AG20443 (cell line): ENCODE measurements at regions not wholly inside any gene's neighbourhood (a gene's known extent, or its start where the extent isn't known, plus 50 kb on each side); places are given as distances from the start of the nearest gene placed in this dataset.
"Not testable (repeated sequence)": the region's sequence is repeated elsewhere in the genome, so short reads cannot be mapped to it uniquely, and the experiment has no call there.

ENCODE experiments used
- DNase-seq: peaks from one replicate; pipeline ENCODE4 v3.0.0; 2012; ENCODE audit warnings: low spot score, mixed read lengths

DNA sequence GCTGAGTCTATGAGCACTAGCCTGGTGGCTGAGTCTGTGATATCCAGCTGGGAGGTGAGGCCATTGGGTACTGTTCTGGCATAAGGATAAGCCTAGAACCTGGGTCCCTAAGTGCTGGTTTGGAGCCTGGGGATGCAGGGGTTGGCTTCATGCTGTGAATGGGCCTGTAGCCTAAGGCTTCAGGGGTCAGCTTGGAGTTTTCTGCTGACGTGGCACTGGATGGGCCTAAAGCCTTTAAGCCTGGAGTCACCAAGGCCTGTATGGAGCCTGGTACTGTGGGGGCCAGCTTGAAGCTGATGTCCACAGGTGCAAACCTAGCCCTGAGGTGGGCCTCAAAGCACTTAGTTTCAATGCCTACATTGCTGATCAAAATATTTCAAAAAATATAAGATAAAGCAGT is 979.6 kb upstream of the POU3F4 start:
- DNase-seq: no peak

DNA sequence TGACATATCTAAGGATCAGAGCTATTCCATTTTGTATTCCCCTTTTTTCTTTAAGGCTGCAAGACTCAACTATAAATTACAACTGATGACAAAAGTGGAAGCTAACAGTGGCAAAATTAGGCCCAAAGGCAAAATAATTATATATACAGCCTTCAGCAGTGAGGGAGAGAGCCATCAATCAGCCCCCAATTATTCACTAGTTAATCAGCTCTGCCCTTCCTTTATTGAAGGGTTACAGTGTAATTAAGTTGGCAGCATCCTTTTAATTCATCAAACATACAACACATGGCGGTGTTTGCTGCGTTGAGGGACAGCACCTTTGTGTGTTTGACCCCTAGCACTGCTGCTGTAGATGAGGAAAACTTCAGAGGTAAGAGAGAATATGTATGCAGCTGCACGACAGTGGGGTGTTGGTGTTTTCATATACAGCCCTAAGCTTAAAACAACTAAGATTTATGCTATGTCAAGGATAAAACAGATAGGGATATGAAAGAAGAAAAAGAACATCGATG is 973.9 kb upstream of the POU3F4 start:
- DNase-seq: no peak

DNA sequence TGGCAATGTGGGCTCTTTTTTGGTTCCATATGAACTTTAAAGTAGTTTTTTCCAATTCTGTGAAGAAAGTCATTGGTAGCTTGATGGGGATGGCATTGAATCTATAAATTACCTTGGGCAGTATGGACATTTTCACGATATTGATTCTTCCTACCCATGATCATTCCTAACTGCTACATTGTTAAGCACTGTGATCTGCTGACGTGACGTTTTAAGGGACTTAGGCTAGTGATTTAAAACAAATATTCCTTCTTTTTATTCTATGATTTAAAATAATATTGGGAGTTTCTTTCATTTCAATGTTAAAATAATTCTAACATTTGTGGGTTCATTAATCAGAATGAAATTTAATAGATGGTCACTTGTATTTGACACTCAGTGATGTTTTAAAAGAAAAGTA is 970.9 kb upstream of the POU3F4 start:
- not testable (repeated sequence) for DNase-seq

DNA sequence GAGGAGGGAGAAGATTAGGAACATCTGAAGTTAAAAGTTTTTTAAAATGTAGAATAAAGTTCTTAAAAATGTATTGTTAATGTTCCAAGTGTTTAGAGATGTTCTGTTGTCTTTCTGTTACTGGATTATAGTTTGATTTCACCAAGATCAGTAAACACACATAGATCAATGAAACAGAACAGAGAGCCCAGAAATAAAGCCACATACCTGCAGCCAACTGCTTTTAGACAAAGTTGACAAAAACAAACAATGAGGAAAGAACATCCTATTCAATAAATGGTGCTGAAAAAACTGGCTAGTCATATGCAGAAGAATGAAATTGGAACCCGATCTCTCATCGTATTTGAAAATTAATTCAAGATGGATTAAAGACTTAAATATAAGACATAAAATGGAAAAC is 966.3 kb upstream of the POU3F4 start:
- DNase-seq: no peak

DNA sequence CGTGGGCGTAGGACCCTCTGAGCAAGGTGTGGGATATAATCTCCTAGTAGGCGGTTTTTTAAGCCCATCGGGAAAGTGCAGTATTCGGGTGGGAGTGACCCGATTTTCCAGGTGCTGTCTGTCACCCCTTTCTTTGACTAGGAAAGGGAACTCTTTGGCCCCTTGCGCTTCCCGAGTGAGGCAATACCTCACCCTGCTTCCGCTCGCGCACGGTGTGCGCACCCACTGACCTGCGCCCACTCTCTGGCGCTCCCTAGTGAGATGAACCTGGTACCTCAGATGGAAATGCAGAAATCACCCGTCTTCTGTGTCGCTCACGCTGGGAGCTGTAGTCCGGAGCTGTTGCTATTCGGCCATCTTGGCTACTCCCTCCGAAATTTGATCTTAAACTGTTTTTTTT is 955.9 kb upstream of the POU3F4 start:
- not testable (repeated sequence) for DNase-seq

DNA sequence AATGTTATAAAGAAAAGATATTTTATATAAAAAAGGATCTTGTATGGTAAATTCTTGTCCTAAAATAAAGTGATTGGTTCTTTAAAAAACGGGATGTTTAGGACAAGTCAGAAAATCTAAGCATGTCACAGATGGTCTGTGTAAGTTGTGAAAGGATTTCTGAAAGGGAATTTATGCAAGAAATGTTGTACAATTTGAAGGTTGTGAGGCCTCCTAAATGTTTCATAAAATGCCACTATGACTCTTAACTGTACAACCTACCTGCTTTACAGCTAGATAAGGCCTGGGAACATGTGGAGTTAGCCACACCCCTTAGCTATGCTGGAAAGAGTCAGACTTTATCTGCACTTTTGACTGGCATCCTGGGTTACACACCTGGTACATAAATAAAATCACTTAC is 951.5 kb upstream of the POU3F4 start:
- no peak for DNase-seq

DNA sequence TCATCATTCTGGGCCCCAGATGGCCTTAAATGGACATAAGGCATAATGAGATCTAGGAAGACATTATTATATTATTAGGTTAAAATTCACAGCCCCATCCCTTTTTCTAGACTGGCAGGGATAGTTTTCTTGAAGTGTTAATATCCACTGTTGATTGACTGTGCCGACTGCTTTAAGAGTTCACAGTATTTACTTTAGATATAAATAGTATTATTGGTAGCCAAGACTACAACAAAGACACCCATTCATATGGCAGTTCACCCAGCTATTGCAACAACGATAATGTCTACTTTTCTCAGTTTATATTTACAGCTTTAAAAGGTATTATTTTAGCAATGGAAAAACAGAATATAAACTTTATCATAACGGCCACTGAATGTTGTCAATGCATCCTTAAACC is 922.2 kb upstream of the POU3F4 start:
- no peak for DNase-seq

DNA sequence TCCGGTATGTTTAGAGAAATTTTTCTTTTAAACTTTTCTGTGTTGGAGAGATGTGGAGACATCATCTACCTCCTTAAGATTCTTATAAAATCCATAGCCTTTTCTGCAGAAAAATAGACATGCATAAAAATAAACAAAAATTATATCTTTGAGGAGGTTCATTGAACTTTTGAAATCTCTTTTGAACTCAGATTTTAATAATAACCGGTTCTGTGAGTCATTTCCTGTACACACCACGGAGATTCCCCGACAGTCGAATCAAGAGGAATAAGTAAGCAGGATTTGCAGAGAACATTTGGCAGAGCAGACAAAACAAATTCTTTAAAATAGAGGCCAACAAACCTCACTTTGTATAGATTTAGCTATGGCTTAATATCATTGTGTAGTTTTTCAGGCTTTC is 918.7 kb upstream of the POU3F4 start:
- DNase-seq: no peak

DNA sequence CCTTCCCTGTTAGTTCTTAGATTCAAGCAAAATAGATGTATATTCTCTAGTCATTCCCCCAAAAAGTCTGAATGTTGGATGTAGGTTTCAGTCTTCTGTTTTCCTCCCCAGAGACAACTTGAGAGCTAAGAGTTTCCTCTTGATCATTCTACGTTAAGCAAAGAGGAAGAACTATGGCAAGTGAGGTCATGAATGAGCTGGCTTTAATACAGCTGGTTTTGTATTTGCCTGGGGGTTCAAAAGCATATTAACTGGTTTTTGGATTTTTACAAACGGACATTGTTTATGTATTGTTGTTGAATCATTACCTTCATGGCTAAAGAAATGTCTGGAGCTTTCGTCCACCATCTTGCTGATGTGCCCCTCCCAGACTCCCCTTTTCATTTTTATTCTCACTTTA is 916.7 kb upstream of the POU3F4 start:
- DNase-seq: no peak

DNA sequence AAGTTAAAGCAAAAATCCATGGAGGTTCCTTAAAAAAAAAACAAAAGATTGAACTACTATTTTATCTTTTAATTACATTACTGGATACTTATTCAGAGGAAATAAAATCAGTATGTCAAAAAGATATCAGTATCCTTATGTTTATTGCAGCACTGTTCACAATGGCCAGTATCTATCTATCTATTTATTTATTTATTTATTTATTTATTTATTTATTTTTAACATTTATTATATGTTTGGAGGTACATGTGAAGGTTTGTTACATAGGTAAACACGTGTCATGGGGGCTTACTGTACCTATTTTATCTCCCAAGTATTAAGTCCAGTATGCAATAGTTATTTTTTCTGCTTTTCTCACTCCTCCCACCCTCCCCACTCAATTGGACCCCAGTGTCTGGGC is 881.1 kb upstream of the POU3F4 start:
- DNase-seq: no peak

DNA sequence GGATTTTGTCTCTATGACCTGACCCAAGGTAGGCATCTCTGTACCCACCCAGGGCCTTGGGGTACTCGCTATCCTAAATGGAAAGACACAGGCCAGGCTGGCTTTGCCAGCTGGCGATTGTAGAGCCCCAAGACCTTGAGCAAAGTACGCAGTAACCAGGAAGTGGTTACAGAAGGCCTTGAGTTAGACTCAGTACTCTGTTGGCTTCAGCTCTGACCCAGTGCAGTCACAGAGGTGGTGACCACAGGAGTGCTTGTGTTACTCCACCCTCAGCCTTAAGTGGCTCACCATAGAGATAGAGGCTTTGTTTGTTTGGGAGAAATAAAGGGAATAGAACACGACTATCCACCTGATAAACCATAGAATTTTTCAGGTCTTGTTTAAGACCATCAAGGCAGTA is 880.5 kb upstream of the POU3F4 start:
- no peak for DNase-seq

DNA sequence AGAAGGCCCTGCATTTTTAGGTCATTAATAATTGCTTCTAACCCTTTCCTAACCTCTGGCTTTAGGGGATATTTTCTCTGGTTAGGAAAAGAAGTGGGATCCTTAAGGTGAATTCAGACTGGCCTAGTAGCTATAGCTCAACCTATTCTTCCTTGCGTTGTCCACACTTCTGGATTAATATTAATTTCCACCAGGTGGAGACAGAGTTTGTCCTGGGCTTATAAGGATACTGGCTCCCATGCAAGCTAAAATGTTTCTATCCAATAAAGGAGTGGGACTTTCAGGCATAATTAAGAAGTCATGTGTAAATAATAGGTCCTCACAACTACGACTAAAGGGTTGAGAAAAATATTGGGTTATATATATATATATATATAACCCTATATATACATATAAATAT is 860.0 kb upstream of the POU3F4 start:
- no peak for DNase-seq

DNA sequence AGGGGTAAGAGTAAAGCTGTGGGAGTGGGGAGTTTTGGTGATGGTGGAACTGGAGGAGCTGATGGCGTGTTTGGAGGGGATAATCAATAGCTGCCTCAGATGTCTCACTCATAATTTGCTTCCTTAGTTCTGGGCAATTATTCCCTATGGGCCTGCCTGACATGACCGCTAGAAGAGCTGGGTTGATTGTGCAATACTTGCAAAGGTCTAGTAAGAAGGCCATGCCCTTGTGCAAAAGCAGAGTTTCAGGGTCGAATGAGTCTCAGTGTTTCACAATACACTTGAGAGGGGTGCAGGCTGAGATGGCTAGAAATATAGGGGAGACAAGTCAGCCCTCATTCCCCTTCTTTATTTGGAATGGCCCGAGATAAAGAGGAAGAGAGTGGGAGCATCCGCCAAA is 858.4 kb upstream of the POU3F4 start:
- no peak for DNase-seq

DNA sequence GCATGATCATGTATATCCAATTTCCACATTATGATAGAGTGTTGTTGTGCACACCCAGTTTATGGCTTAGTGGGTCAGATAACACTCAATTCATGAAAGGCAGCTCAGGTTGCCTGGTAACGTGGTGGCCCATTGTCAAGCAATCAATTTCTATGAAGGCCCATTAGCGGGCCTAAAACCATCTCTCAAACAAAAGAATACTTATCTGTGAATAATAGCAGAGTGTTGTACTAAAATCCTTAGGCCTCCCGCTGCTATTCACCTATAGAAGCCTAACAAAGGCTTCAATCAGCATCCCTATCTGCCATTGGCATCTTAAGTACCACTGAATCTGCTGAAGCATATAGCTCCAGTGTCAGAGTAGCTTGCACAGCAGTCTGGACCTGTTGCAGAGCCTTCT is 849.6 kb upstream of the POU3F4 start:
- DNase-seq: no peak

DNA sequence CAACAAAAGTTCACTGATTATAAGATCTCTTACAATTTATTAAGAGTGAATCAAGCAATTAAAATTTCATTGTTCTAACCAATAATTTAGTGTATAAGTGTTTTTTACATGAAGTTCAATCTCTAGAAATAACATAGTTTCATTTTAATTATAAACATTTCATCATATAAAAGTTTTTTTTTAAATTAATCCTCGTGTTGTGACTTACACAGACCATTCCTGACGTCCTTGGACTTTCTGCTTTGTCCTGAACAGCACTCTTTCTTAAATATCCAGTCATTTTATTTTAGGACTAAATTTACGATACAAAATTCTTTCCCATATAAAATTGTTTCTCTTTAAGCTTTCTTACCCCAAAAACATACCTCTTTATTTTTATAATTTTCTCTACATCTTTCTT is 841.7 kb upstream of the POU3F4 start:
- DNase-seq: no peak

DNA sequence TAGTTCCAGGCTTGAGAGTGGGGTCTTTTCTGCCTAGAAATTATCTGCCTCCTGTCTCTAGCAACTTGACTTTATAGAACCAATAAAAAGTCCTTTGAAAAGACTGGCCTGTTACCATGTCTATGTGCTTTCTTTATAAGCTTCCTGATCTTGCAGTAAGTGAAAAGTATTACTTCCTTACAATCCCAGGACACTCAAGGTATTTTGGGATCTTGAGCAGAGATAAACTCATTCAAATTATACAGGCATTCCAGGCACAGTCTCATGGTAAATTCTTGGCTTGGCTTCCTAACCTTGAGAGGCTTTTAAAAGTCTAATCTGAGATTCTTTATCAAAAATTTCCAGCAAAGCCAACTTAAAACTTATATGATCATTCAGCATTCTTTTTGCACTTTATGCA is 833.0 kb upstream of the POU3F4 start:
- no peak for DNase-seq

DNA sequence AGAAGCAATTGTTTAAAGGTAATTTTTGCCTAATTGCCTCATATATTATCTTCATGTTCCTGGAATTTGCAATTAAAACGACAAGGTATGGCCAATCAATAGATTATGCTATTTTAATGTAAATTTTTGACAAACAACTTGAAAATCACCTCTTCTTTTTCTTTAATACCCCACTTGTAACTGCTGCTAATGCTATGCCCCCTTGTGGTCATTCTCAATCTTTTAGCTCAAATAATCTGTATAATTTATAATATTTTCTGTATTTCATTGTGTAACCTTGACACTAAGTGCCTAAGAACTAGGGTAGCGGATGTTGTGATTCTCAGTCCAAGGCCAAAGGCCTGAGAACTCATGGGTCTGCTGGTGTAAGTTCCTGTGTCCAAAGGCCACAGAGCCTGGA is 831.7 kb upstream of the POU3F4 start:
- no peak for DNase-seq

DNA sequence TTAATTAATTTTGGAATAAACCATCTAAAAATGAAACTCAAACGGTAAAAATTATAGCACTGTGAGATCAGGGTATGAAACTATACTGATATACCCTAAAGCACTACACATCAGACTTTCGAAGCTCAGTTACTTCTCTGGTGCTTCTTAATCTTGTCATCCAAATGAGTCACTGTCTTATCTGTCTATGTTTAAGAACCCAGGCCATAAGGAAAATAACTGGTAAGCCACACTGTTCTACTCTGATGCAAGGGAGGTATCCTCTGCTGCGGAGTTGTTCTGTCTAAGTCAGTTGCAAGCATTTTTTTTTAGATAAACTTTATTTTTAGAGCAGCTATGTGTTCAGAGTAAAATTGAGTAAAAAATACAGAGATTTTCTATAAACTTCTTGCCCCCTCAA is 830.8 kb upstream of the POU3F4 start:
- no peak for DNase-seq

DNA sequence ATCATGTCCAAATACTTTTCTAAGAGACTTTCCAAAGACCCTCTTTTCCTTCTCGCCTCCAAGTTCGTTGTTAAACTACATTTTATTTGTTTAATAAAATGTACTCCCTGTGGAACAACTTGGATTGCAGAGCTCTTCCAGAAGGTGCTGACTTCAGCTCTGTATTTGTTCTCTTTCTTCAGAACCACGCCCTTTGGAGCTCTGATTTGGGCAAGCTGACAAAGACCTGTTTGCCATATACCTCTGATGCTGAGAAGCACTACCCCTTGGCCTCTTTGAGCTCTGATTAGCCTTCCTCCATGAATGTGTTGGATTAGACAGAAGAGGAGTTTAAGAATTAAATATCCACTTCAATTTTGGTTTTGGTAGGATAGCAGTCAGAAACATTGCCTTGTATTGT is 815.1 kb upstream of the POU3F4 start:
- DNase-seq: no peak

DNA sequence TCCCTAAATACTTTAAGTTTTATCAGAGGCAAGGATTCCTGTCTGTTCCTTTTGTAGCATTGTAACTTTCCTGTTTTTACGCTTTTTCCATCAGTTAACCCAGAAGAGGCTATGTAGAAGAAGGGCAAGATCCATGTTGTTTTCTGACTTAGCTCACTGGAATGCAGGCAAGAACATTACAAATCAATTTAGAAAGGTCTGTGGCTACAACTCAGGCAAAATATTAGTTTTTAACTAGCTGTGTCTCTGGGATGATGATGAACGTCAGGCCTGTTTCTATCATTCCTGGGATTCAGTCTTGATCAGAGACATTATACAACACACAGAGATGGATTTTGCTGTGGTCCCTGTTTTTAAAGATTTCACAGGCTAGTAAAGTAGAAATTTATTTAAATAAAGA is 813.0 kb upstream of the POU3F4 start:
- no peak for DNase-seq

DNA sequence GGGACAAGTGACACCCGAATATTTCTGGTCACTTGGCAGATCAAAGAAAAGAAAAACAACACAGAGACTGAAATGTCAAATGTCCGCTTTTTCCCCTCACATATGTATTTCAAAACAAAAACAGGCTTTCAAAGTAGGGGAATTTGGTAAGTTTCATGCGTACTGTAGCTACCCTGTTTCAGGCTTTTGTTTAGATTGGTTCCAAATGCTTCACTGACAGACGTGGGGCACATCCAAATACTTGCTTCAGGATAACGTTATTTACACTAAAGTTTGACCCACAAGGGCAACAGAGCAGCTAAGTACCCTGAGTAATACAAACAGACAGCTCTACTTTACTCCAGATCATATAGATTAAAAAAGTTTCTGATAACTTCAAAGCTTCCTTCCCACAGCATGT is 804.5 kb upstream of the POU3F4 start:
- no peak for DNase-seq

DNA sequence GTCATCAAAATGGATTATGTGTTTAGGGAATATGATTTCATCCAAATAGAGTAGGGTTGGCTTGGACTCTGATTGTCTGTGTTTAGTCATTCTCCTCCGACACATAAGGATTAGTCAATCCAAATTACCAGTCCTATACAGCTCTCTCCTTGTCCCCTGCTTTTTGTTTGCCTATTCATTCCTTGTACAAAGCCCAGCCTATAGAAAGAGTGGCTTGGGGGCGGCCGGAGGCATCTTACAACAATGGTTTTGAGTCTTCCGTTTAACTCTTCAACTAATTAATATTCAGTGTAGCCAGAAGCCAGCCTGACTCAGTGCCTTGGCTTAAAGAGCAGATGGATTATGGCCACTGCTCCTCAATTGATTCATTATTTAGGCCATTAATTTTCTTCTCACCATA is 796.6 kb upstream of the POU3F4 start:
- no peak for DNase-seq

DNA sequence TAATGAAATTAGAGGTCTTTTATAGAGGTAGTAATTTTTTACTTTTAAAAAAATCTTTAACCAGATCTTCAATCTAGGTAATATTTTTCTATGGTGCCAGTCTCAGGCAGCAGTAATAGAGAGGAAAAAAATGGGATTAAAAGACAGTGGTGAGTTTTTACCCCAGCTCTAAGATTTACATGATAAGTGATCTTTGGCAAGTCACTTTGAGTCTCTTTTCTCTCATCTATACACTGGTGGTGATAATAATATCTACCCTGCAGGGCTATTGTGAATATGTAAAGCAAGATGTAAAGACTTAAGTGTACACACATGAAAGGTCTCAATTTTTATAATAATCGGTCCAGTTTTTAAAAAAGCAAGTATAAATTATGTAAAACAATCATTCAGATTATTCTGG is 786.2 kb upstream of the POU3F4 start:
- no peak for DNase-seq

DNA sequence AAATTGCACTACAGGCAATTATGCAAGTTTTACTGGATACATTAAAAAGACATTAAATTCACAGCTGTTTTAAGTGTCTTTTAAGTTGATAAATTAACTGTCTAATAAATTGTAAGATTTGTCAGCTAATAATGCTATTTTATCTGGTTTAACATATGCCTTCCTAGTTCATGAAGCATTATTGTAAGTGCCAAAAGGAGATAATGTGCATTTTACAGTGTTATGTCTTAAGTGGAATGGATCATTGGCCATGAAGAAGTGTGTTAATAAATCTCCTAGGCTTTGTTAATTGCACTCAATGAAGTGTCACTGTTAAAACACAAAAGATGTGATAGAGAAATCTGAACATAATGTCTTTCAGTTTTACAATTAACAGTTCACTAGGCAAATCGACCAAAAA is 784.3 kb upstream of the POU3F4 start:
- no peak for DNase-seq

DNA sequence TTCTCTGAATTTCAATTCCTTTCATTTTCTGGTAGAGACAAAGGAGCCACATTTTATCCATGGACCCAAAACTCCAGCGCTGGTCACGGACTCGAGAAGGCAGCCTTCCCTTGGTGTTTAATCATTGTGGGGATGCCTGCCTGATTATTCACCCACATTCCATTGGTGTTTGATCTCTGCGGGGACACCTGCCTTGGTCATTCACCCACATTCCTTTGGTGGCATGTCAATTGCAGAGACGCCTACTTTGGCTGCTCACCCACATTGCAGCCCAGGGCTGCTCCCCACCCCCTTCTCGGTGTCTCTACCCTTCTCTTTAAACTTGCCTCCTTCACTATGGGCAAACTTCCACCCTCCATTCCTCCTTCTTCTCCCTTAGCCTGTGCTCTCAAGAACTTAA is 780.7 kb upstream of the POU3F4 start:
- DNase-seq: not testable (repeated sequence)
